PC-9 (cell line): ENCODE measurements at regions not wholly inside any gene's neighbourhood (a gene's known extent, or its start where the extent isn't known, plus 50 kb on each side); places are given as distances from the start of the nearest gene placed in this dataset.
A peak's percentile ranks its signal among the peaks of the same experiment; 100 is the strongest.

Source experiments
- BruUV-seq: library from RNA; stranded (reverse); fragments of 400-500 nt; replicated peaks from 2 replicates; lab custom pipeline; 2021; lab: Mats Ljungman, UMichigan
- CTCF ChIA-PET: fragments of 300-600 bp; sonication (Branson Sonifier 250); formaldehyde crosslinking; loops from one replicate; lab custom pipeline; 2022; ENCODE audit warnings: antibody characterized with exemption; lab: Charles Lee
- POLR2A ChIA-PET: fragments of 300-600 bp; sonication (Branson Sonifier 250); formaldehyde crosslinking; loops from one replicate; lab custom pipeline; 2022; ENCODE audit warnings: antibody characterized with exemption; ENCODE audit not compliant: unreplicated experiment; lab: Charles Lee
- DNase-seq, 2 experiments: peaks; one replicate each; pipeline versions ENCODE4 v3.0.0 to v3.0.0-alpha.2; 2015 to 2022; ENCODE audit warnings: mixed read lengths in 1 of 2
- H2AFZ ChIP-seq: fragments of 200-600 bp; sonication (generic); 2 replicates; pipeline ENCODE4 v1.8.1; 2017; ENCODE audit warnings: antibody characterized with exemption
- H3F3A ChIP-seq: fragments of 200-600 bp; sonication (generic); 2 replicates; pipeline ENCODE4 v1.8.1; 2017; ENCODE audit warnings: antibody characterized with exemption, mild to moderate bottlenecking, low read depth; ENCODE audit not compliant: insufficient read depth
- H3K27ac ChIP-seq: fragments of 200-600 bp; sonication (generic); 2 replicates; pipeline ENCODE4 v1.6.1; 2016; ENCODE audit warnings: mixed run types
- H3K27me3 ChIP-seq: fragments of 200-600 bp; sonication (generic); 2 replicates; pipeline ENCODE4 v1.6.1; 2016; ENCODE audit warnings: low read depth, mixed run types; ENCODE audit not compliant: insufficient read depth
- H3K36me3 ChIP-seq: fragments of 200-600 bp; sonication (generic); 2 replicates; pipeline ENCODE4 v1.6.1; 2016; ENCODE audit warnings: low read depth, mixed run types
- H3K4me1 ChIP-seq: fragments of 200-600 bp; sonication (generic); replicated peaks from 2 replicates; pipeline ENCODE4 v1.6.1; 2016; ENCODE audit warnings: mixed run types; ENCODE audit not compliant: insufficient read depth
- H3K4me2 ChIP-seq: fragments of 200-600 bp; sonication (generic); 2 replicates; pipeline ENCODE4 v1.6.1; 2017; ENCODE audit warnings: mixed run types
- H3K4me3 ChIP-seq: fragments of 200-600 bp; sonication (generic); 2 replicates; pipeline ENCODE4 v1.6.1; 2016; ENCODE audit warnings: mixed run types
- H3K79me2 ChIP-seq: fragments of 200-600 bp; sonication (generic); 2 replicates; pipeline ENCODE4 v1.6.1; 2017; ENCODE audit warnings: low read depth, mixed run types
- H3K9me2 ChIP-seq: fragments of 200-600 bp; sonication (generic); 2 replicates; pipeline ENCODE4 v1.8.1; 2017; ENCODE audit warnings: mild to moderate bottlenecking; ENCODE audit not compliant: insufficient read depth
- H3K9me3 ChIP-seq: fragments of 200-600 bp; sonication (generic); 2 replicates; pipeline ENCODE4 v1.8.1; 2016; ENCODE audit warnings: low read depth; ENCODE audit not compliant: insufficient read depth
- H4K20me1 ChIP-seq: fragments of 200-600 bp; sonication (generic); 2 replicates; pipeline ENCODE4 v1.8.1; 2017; ENCODE audit not compliant: insufficient read depth
- CTCF ChIP-seq: fragments of 200-600 bp; sonication (generic); conservative IDR thresholded peaks from 2 replicates; pipeline ENCODE4 v1.6.1; 2017; ENCODE audit warnings: mixed run types, antibody characterized with exemption, mild to moderate bottlenecking, moderate library complexity
- EZH2 ChIP-seq: fragments of 200-600 bp; sonication (generic); IDR thresholded peaks from 2 replicates; pipeline ENCODE4 v1.8.0; 2017; ENCODE audit warnings: antibody characterized with exemption, low read depth
- intact Hi-C: fragments of 100-400 bp; cut with micrococcal nuclease; formaldehyde crosslinking; loops from one replicate; pipeline ENCODE4 v1.10.0; 2022; ENCODE audit not compliant: unreplicated experiment

GRCh38 chr2:221334481-221335218 is 237.5 kb downstream of the EPHA4 start:
- CTCF ChIA-PET, result no interaction called here
- POLR2A ChIA-PET, result no interaction called here
- Histone ChIP-seq H3K79me2 (no peaks in the 10 kb centered on the region), H3K9me3 (peaks cover 4% of the 10 kb centered on the region; the same call in 1 of the 2 replicates), H3K27me3 (no peaks in the 10 kb centered on the region), H3K9me2 (no peaks in the 10 kb centered on the region), H3K4me2 (no peak overlapping the region), H2AFZ (no peak overlapping the region), H3K4me1 (no peaks in the 10 kb centered on the region), H3F3A (no peaks in the 10 kb centered on the region), H3K36me3 (no peaks in the 10 kb centered on the region), H3K27ac (no peak overlapping the region), H3K4me3 (no peak overlapping the region), H4K20me1 (no peaks in the 10 kb centered on the region)
- intact Hi-C loops, result no loop called here
- DNase-seq, result peak in 1 of 2 experiments; percentile 33
- TF ChIP-seq CTCF (no peak), EZH2 (no peak)
- BruUV-seq, result no TSS peak

GRCh38 chr2:221335219-221335752 is 236.8 kb downstream of the EPHA4 start:
- intact Hi-C loops, result no loop called here
- no peaks in the 10 kb centered on the region for H3K79me2 ChIP-seq
- BruUV-seq, result no TSS peak

GRCh38 chr2:221336967-221337366 is 235.1 kb downstream of the EPHA4 start:
- Histone ChIP-seq H3K36me3 (no peaks in the 10 kb centered on the region), H2AFZ (no peak overlapping the region), H3K27me3 (no peaks in the 10 kb centered on the region), H3K4me2 (no peak overlapping the region), H3K9me2 (no peaks in the 10 kb centered on the region), H3K27ac (no peak overlapping the region), H3K79me2 (no peaks in the 10 kb centered on the region), H3K4me3 (no peak overlapping the region), H4K20me1 (no peaks in the 10 kb centered on the region), H3K4me1 (no peaks in the 10 kb centered on the region), H3K9me3 (peaks cover 4% of the 10 kb centered on the region; the same call in 1 of the 2 replicates), H3F3A (no peaks in the 10 kb centered on the region)
- no TSS peak for BruUV-seq
- CTCF ChIA-PET, result no interaction called here
- POLR2A ChIA-PET, result interaction anchor here (0.6 kb wide), 1 partner anchor 11 kb away, joined by 7 read pairs; no protein-coding TSS in a partner anchor
- intact Hi-C loops, result no loop called here
- no peak for TF ChIP-seq EZH2
- peak in 1 of 2 experiments; percentile 32 for DNase-seq

More at GRCh38 chr2:221335219-221335752, 236.8 kb downstream of the EPHA4 start:
- ChIA-PET CTCF (no interaction called here), POLR2A (no interaction called here)
- TF ChIP-seq CTCF (no peak), EZH2 (no peak)
- Histone ChIP-seq H3K27me3 (no peaks in the 10 kb centered on the region), H3K4me1 (no peaks in the 10 kb centered on the region), H2AFZ (no peak overlapping the region), H3F3A (no peaks in the 10 kb centered on the region), H3K36me3 (no peaks in the 10 kb centered on the region), H3K4me3 (no peak overlapping the region), H3K27ac (no peak overlapping the region), H4K20me1 (no peaks in the 10 kb centered on the region), H3K9me2 (no peaks in the 10 kb centered on the region), H3K4me2 (no peak overlapping the region), H3K9me3 (peaks cover 4% of the 10 kb centered on the region; the same call in 1 of the 2 replicates)
- DNase-seq, result peak in 1 of 2 experiments; percentile 34
